Thyroid gland (tissue), 4 donors: ENCODE measurements at regions not wholly inside any gene's neighbourhood (a gene's known extent, or its start where the extent isn't known, plus 50 kb on each side); places are given as distances from the start of the nearest gene placed in this dataset.

Experiments used
- CTCF ChIP-seq, 6 experiments: fragments of 200-600 bp in 3 of 6; fragments of 450-650 bp in 3 of 6; sonication (generic) in 3 of 6; IDR thresholded peaks; one replicate each; pipeline ENCODE4 v1.5.1; 2016 to 2019; ENCODE audit warnings: antibody characterized with exemption in 6 of 6, mild to moderate bottlenecking in 2 of 6, inconsistent platforms in 1 of 6, moderate library complexity in 1 of 6
- POLR2A ChIP-seq, 2 donors: fragments of 450-650 bp; IDR thresholded peaks; one replicate each; pipeline ENCODE4 v1.6.1; 2017; ENCODE audit warnings: antibody characterized with exemption in 2 of 2, mild to moderate bottlenecking in 2 of 2, moderate library complexity in 1 of 2

DNA sequence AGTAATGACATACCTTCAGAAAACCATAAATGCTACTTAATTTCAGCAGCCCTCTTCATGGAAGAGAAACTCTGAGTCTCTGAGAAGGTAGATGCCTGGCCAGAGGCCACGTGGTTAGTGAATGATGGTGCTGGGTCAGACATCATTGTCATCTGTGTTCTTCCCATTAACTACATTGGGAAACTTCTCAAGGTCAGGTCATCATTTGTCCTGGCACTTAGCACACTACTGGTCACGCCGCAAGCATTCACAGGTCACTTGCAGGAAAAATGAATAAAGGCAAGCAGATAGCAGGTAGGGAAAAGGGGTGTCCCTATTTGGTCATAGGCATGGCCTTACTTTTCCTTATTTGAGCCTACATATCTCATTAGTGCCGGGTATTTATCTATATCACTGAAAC, 220.1 kb upstream of the PROX1 start:
- TF ChIP-seq CTCF (IDR thresholded peaks at IDR 0.05) (no peak), POLR2A (IDR thresholded peaks at IDR 0.05) (no peak)
